ENCODE measurements at regions not wholly inside any gene's neighbourhood (a gene's known extent, or its start where the extent isn't known, plus 50 kb on each side); places are given as distances from the start of the nearest gene placed in this dataset.

- intact Hi-C loops (cut with DNase I) = no loop called here
- no peaks in the 10 kb centered on the region for H3K4me1 ChIP-seq
- no peak for TF ChIP-seq CTCF (IDR thresholded peaks at IDR 0.05)
- DNase-seq (no peak), ATAC-seq (no peak)
- no peaks in the 10 kb centered on the region for H3K9me3 ChIP-seq
- H3K27ac ChIP-seq = no peak overlapping the region
- no peaks in the 10 kb centered on the region for H3K36me3 ChIP-seq
- no peaks in the 10 kb centered on the region for H3K27me3 ChIP-seq
- H3K4me3 ChIP-seq = no peak overlapping the region
Observed at GRCh38 chr2:155178921-155179320, 480.4 kb downstream of the KCNJ3 start.

GRCh38 chr2:155176345-155176744, 477.9 kb downstream of the KCNJ3 start:
- TF ChIP-seq CTCF (IDR thresholded peaks at IDR 0.05) = no peak
- H3K27me3 ChIP-seq = no peaks in the 10 kb centered on the region
- ATAC-seq (no peak), DNase-seq (no peak)
- intact Hi-C loops (cut with DNase I) = no loop called here
- no peak overlapping the region for H3K4me3 ChIP-seq
- H3K36me3 ChIP-seq = no peaks in the 10 kb centered on the region
- H3K9me3 ChIP-seq = no peaks in the 10 kb centered on the region
- H3K27ac ChIP-seq = no peak overlapping the region
- no peaks in the 10 kb centered on the region for H3K4me1 ChIP-seq

GRCh38 chr2:155169317-155169716, 470.8 kb downstream of the KCNJ3 start:
- no peak for ATAC-seq
- no peak for DNase-seq

GRCh38 chr2:155162494-155162893, 464.0 kb downstream of the KCNJ3 start:
- DNase-seq = no peak
- Histone ChIP-seq H3K27ac (no peak overlapping the region), H3K4me1 (no peaks in the 10 kb centered on the region), H3K9me3 (no peaks in the 10 kb centered on the region), H3K36me3 (no peaks in the 10 kb centered on the region), H3K4me3 (no peak overlapping the region), H3K27me3 (no peaks in the 10 kb centered on the region)
- no peak for TF ChIP-seq CTCF (IDR thresholded peaks at IDR 0.05)
- intact Hi-C loops (cut with DNase I) = no loop called here
- ATAC-seq = no peak

More at GRCh38 chr2:155169317-155169716, 470.8 kb downstream of the KCNJ3 start:
- H3K27ac ChIP-seq = no peak overlapping the region
- TF ChIP-seq CTCF (IDR thresholded peaks at IDR 0.05) = no peak
- H3K27me3 ChIP-seq = no peaks in the 10 kb centered on the region
- intact Hi-C loops (cut with DNase I) = no loop called here
- no peaks in the 10 kb centered on the region for H3K4me1 ChIP-seq
- no peak overlapping the region for H3K4me3 ChIP-seq
- no peaks in the 10 kb centered on the region for H3K36me3 ChIP-seq
- H3K9me3 ChIP-seq = no peaks in the 10 kb centered on the region

GRCh38 chr2:155161314-155161713, 462.8 kb downstream of the KCNJ3 start:
- H3K4me1 ChIP-seq = no peaks in the 10 kb centered on the region
- no peak overlapping the region for H3K4me3 ChIP-seq
- no peaks in the 10 kb centered on the region for H3K36me3 ChIP-seq
- no peaks in the 10 kb centered on the region for H3K27me3 ChIP-seq
- DNase-seq (no peak), ATAC-seq (no peak)
- no peaks in the 10 kb centered on the region for H3K9me3 ChIP-seq
- no peak for TF ChIP-seq CTCF (IDR thresholded peaks at IDR 0.05)
- no peak overlapping the region for H3K27ac ChIP-seq
- intact Hi-C loops (cut with DNase I) = no loop called here

GRCh38 chr2:155157711-155158110, 459.2 kb downstream of the KCNJ3 start:
- DNase-seq (no peak), ATAC-seq (no peak)
- TF ChIP-seq CTCF (IDR thresholded peaks at IDR 0.05) = no peak
- no peaks in the 10 kb centered on the region for H3K36me3 ChIP-seq
- no peak overlapping the region for H3K27ac ChIP-seq
- intact Hi-C loops (cut with DNase I) = no loop called here
- no peak overlapping the region for H3K4me3 ChIP-seq
- H3K4me1 ChIP-seq = no peaks in the 10 kb centered on the region
- no peaks in the 10 kb centered on the region for H3K9me3 ChIP-seq
- no peaks in the 10 kb centered on the region for H3K27me3 ChIP-seq

Measured in upper lobe of right lung (tissue), 1 donor.